ENCODE measurements at regions not wholly inside any gene's neighbourhood (a gene's known extent, or its start where the extent isn't known, plus 50 kb on each side); places are given as distances from the start of the nearest gene placed in this dataset.
"Not testable (repeated sequence)": the region's sequence is repeated elsewhere in the genome, so short reads cannot be mapped to it uniquely, and the experiment has no call there.

GRCh38 chr10:33100781-33101391 lies 142.9 kb upstream of the ITGB1 start:
- no peak for DNase-seq

GRCh38 chr10:33099748-33100147 lies 141.7 kb upstream of the ITGB1 start:
- DNase-seq: no peak

- DNase-seq: no peak
Measured at GRCh38 chr10:33098951-33099663, 141.1 kb upstream of the ITGB1 start.

- no peak for DNase-seq
Measured at GRCh38 chr10:33095867-33096815, 138.1 kb upstream of the ITGB1 start.

GRCh38 chr10:33094263-33095051 lies 136.4 kb upstream of the ITGB1 start:
- no peak for DNase-seq

- no peak for DNase-seq
Measured at GRCh38 chr10:33093362-33093761, 135.3 kb upstream of the ITGB1 start.

GRCh38 chr10:33092596-33092995 lies 134.6 kb upstream of the ITGB1 start:
- DNase-seq: no peak

GRCh38 chr10:33091201-33091600 lies 133.2 kb upstream of the ITGB1 start:
- DNase-seq: no peak

- no peak for DNase-seq
Measured at GRCh38 chr10:33088990-33089389, 131.0 kb upstream of the ITGB1 start.

GRCh38 chr10:33087922-33088321 lies 129.9 kb upstream of the ITGB1 start:
- no peak for DNase-seq

- DNase-seq: no peak
Measured at GRCh38 chr10:33087152-33087551, 129.1 kb upstream of the ITGB1 start.

GRCh38 chr10:33086100-33086499 lies 128.1 kb upstream of the ITGB1 start:
- no peak for DNase-seq

- no peak for DNase-seq
Measured at GRCh38 chr10:33085313-33085833, 127.3 kb upstream of the ITGB1 start.

- no peak for DNase-seq
Measured at GRCh38 chr10:33084453-33084852, 126.4 kb upstream of the ITGB1 start.

GRCh38 chr10:33082373-33082895 lies 124.4 kb upstream of the ITGB1 start:
- no peak for DNase-seq

- DNase-seq: not testable (repeated sequence)
Measured at GRCh38 chr10:33080467-33080866, 122.4 kb upstream of the ITGB1 start.

GRCh38 chr10:33074443-33074842 lies 116.4 kb upstream of the ITGB1 start:
- DNase-seq: no peak

- DNase-seq: no peak
Measured at GRCh38 chr10:33073641-33074415, 115.8 kb upstream of the ITGB1 start.

- DNase-seq: no peak
Measured at GRCh38 chr10:33071857-33072256, 113.8 kb upstream of the ITGB1 start.

GRCh38 chr10:33070101-33070500 lies 112.1 kb upstream of the ITGB1 start:
- DNase-seq: no peak

- no peak for DNase-seq
Measured at GRCh38 chr10:33067917-33068316, 109.9 kb upstream of the ITGB1 start.
